GM18861 (cell line): ENCODE measurements at regions not wholly inside any gene's neighbourhood (a gene's known extent, or its start where the extent isn't known, plus 50 kb on each side); places are given as distances from the start of the nearest gene placed in this dataset.

Experiments used
- ATAC-seq: cut with Tn5 transposase; IDR thresholded peaks from one replicate; pipeline ENCODE4 v1.9.1; 2021; ENCODE audit not compliant: unreplicated experiment

DNA sequence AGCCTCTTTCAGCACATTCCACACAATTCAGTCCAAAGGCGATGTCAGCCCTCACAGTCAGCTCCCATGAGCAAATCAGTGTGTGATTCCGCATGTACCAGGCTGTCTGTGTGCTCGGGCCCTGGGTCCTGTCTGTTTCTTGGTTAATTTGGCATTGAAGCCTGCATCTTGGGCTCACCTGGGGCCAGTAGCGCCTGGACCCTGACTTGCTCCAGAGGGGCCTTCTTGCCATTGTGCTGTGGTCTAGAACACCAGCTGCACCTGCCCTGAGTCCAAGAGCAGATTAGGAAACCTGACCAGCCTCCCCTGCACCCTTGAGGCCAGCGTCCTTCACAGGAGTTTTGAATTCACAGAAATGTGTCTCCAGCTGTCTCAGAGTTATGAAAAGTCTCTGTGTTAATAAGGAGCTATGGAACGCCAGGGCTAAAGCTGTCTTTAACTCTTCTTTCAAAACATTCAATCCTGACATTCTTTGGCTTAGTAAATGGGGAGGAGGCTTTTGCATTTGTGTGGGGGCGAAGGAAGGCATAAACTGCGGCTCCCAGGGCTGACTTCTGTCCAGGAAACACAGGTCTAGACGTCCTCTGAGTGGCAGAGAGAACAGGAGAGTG, 102.2 kb downstream of the ARF6 start:
- ATAC-seq, result no peak

GRCh38 chr14:49997991-49998390, 105.1 kb downstream of the ARF6 start:
- ATAC-seq, result no peak

GRCh38 chr14:49999146-49999761, 106.4 kb downstream of the ARF6 start:
- ATAC-seq, result peak; percentile 53

- ATAC-seq, result no peak
Measured at GRCh38 chr14:49999826-50000379, 107.0 kb downstream of the ARF6 start.

DNA sequence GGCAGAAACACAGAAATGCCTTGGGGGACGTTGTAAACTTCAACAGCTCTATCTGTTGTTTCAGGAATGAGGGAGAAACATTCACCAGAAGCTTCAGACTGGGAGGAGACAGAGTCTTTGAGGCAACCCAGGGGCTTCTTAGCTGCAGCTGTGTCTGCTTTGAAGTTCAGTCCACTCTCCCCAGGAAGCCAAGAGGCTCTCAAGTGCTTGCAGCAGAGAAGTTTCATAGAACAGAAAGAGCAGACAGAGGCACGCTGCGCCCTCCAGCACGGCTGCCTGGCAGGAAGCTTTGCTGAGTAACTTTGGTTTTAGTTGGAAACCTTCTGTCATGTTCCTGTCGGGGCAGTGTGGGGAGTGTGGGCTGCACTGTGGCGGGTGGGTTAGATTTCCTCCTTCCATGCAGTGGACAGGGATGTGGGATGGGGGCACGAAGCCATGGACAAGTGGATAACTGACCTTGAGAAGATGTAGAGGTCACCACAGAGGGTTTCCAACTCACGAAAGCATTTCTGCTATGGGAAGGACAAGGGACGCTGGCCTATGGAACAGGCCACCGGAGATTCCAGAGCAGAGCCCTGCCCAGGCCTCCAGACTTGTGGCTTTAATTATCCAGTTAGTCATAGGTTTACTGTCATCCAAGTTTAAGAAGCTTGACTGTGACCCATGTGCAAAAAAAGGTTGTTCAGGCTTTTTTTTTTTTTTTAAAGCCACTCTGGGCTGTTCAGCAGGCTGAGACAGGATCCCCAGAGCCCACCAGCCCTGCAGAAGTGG, 107.7 kb downstream of the ARF6 start:
- ATAC-seq, result peak; percentile 17

DNA sequence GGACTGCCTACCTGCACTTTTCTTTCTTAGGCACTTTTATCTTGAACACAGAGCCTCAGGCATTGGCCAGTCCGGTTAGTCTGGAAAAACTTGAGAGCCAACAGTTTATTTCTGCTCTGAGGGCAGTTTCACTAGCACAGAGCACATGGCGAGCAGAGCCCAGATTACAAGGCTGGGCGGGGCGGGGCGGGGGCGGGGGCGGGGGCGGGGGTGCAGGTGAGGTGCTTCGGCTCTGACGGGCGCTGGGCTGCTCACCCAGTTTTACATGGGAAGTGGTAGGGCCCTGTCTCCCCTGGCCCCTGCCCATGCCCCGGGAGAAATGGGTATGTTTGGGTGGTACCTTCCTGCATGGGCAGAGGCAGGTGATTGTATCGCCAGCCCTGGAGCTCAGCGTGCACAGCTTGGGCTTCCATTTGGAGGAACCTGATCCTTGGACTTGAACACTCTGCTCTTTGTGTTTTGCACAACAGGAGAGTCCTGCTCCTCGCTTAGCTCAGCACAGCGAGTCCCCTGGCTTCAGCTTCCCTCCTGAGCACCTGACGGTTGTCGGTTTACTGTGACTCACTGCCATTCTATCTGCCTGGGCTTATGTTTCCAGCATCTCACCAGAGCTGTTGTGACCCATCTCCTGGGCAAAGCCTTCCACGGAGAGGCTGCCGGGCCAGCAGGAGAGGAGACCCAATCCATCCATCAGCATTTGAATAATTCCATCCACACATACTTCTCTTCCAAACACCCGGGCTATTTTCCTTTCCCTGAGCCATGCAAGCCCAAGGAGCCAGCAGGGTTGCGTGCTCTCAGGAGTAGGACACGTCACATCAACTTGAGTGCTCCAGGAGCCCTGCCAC, 108.5 kb downstream of the ARF6 start:
- peak; percentile 4 for ATAC-seq

GRCh38 chr14:50001999-50002925, 109.4 kb downstream of the ARF6 start:
- ATAC-seq, result peak; percentile 18

GRCh38 chr14:50002926-50003212, 110.0 kb downstream of the ARF6 start:
- ATAC-seq, result no peak

GRCh38 chr14:50003213-50004021, 110.5 kb downstream of the ARF6 start:
- peak; percentile 36 for ATAC-seq

DNA sequence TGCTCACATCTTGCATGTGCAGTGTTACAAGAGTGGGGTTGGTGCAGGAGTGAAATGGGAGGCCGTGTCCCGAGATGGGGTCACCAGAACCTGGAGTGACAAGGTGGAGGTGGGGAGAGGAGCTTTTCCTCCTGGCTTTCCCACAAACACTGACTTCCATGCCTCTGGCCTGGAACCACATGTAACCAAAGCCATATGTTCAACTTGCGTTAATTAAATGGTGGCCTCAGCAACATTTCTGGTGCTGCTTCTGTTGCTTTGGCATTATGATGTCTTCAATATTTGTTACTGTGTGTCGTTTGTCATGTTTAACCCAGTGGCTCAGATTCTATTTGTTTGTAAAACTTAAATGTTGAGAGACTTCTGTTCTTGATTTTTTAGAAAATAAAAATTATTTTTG, 110.2 kb downstream of the VCPKMT start:
- ATAC-seq, result no peak

DNA sequence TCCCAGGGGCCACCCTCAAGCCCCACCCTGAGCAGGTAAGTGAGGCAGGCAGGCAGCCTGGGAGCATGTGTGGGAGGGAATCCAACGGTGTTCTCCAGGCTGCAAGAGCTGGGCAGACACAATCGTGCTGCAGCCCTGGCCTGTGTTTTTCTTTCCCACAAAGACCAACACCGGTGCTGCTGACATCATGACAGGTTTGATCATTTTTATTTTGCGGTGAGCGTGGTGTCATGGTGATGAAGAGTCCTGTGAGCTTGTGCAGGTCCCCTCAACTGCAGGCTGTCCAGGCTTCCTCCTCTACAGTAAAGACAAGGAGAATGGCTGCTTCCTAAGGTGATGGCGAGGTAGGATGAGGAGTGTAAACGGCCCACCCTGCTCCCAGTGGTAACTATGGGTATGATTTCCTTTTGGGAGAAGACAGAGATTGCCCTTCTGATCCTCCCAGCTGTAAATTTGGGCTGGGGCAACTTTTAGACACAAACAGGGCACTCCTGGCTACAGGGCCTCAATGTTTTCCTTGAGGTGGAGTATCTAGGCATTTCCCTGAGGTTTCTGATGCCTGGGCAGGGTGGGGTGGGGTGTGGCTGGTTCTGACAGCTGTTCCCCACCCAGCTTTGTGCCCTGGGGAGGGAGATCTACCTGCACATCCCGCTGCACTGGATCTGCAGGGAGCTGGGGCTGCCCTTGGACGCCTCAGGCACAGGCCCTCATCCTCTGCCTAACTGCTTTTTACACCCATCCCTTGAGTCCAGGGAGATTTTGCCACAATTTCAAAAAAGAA, 109.1 kb downstream of the VCPKMT start:
- ATAC-seq, result no peak

DNA sequence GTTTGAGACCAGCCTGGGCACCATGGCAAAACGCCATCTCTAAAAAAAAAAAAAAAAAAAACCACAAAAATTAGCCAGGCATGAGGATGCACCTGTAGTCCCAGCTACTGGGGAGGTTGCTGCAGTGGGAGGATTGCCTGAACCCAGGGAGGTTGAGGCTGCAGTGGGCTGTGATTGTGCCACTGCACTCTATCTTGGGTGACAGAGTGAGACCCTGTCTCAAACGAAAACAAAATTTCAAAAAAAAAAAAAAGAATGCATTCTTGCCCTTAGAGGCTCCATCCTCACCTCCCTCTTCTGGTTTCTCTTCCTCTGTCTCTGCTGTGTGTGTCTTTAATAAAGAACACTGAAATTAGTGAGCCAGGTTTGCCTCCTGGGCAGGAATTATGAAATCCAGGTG, 107.8 kb downstream of the VCPKMT start:
- ATAC-seq, result peak; percentile 42

DNA sequence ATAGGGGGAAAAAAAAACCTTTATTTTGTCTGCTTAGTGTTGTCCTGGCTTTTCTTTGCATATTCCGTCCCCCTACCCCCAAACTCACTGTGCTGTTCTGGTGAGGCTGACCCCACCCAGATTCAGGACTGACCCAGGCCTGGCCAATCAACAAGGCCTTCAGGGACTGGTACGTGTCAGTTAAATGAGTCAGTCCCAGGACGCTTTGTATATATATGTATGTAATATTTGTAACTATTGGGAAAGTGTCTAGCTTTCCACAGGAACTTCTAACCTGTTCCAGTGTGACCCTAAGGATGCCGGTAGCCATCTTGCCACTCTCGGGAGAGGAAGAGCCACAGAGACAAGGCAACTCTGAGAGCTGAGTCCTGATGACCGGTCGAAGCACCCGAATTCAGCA, 107.4 kb downstream of the VCPKMT start:
- no peak for ATAC-seq

- ATAC-seq, result no peak
Measured at GRCh38 chr14:50010752-50011151, 105.6 kb downstream of the VCPKMT start.

GRCh38 chr14:50011242-50011641, 105.1 kb downstream of the VCPKMT start:
- ATAC-seq, result no peak

DNA sequence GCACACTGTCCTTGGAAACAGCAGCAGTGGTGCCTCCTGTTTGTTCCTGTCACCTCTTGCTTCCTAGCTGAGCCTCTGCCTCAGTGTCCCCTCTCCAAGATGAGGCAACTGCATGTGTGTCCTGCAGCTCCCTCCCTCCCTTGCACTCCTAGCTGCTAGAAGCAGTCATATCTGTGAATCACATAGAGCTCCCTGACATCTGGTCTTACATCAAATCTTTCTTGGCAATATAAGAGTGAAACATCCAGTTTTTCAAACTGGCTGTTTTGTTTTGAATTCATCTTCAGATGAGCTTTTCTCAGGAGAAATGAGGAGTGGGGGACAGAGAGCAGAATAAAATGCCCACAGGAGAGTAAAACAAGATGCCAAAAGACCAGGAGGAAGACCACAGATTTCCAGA, 103.7 kb downstream of the VCPKMT start:
- no peak for ATAC-seq

- no peak for ATAC-seq
Measured at GRCh38 chr14:50013198-50013918, 103.0 kb downstream of the VCPKMT start.

DNA sequence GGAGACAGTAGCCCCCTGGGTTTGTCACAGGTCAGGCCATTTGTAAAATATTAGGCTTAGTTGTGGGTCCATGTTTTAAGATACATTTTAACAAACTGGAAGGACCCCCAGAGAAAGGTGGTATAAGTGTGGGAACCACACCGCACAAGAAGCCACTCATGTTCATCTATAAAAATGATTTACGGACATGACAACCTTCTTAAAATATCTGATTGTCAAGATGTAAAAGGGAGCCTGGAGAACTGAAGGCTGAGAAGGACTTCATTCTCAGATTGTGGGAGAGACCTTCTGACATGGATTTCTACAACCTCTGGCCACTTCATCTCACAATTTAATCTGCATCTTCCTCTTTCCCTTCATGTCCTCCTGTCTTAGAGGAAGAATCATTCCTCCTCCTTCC, 102.4 kb downstream of the VCPKMT start:
- no peak for ATAC-seq
